SU-DHL-6 (cell line): ENCODE measurements at regions not wholly inside any gene's neighbourhood (a gene's known extent, or its start where the extent isn't known, plus 50 kb on each side); places are given as distances from the start of the nearest gene placed in this dataset.

Source experiments
- H2AFZ ChIP-seq: fragments of 200-600 bp; sonication (generic); 2 replicates; pipeline ENCODE4 v1.6.1; 2014; ENCODE audit warnings: low read depth, mild to moderate bottlenecking, moderate library complexity, mixed read lengths, antibody characterized with exemption, low read length; ENCODE audit not compliant: severe bottlenecking
- H3F3A ChIP-seq: fragments of 200-600 bp; shearing (Covaris generic); 2 replicates; pipeline ENCODE4 v1.6.0; 2016; ENCODE audit warnings: antibody characterized with exemption, mild to moderate bottlenecking; ENCODE audit not compliant: insufficient read depth
- H3K27ac ChIP-seq: fragments of 200-600 bp; sonication (generic); 2 replicates; pipeline ENCODE4 v1.5.1; 2016; ENCODE audit warnings: low read depth, mild to moderate bottlenecking, low read length, moderate library complexity, mixed read lengths
- H3K27me3 ChIP-seq: fragments of 200-600 bp; sonication (generic), shearing (Covaris generic); 2 replicates; pipeline ENCODE4 v1.6.0; 2014; ENCODE audit warnings: mild to moderate bottlenecking, low read length
- H3K36me3 ChIP-seq: fragments of 200-600 bp; sonication (generic); 2 replicates; pipeline ENCODE4 v1.6.1; 2014; ENCODE audit warnings: mild to moderate bottlenecking, low read length, mixed read lengths
- H3K4me2 ChIP-seq: fragments of 300-600, 200-600 bp; shearing (Covaris generic), sonication (generic); 2 replicates; pipeline ENCODE4 v1.6.0; 2014; ENCODE audit warnings: low read length, low read depth, mild to moderate bottlenecking; ENCODE audit not compliant: poor library complexity, severe bottlenecking
- H3K4me3 ChIP-seq: fragments of 200-600 bp; sonication (generic); 2 replicates; pipeline ENCODE4 v1.5.1; 2014; ENCODE audit warnings: antibody characterized with exemption, low read length, mild to moderate bottlenecking, mixed read lengths; ENCODE audit not compliant: insufficient read depth, poor library complexity, severe bottlenecking
- H3K79me2 ChIP-seq: fragments of 200-600 bp; sonication (generic); 2 replicates; pipeline ENCODE4 v1.6.1; 2014; ENCODE audit warnings: mild to moderate bottlenecking, low read length, moderate library complexity; ENCODE audit not compliant: insufficient read depth
- H3K9ac ChIP-seq: fragments of 200-600 bp; sonication (generic); 2 replicates; pipeline ENCODE4 v1.7.0; 2014; ENCODE audit warnings: mild to moderate bottlenecking, low read length
- H3K9me2 ChIP-seq: fragments of 200-600 bp; sonication (generic); replicated peaks from 2 replicates; pipeline ENCODE4 v1.6.1; 2014; ENCODE audit warnings: low read length; ENCODE audit not compliant: insufficient read depth
- H3K9me3 ChIP-seq: fragments of 200-600 bp; sonication (generic); 2 replicates; pipeline ENCODE4 v1.6.1; 2014; ENCODE audit warnings: low read length, mixed read lengths; ENCODE audit not compliant: insufficient read depth
- H4K20me1 ChIP-seq: fragments of 200-600 bp; sonication (generic); 2 replicates; pipeline ENCODE4 v1.6.1; 2014; ENCODE audit warnings: low read depth, mild to moderate bottlenecking, antibody characterized with exemption, low read length, moderate library complexity, mixed read lengths
- CTCF ChIP-seq: fragments of 200-600 bp; sonication (generic); IDR thresholded peaks from one replicate; pipeline ENCODE4 v1.5.1; 2017; ENCODE audit warnings: antibody characterized with exemption, mild to moderate bottlenecking, low read length, moderate library complexity; ENCODE audit not compliant: insufficient read depth, poor library complexity, severe bottlenecking
- EZH2phosphoT487 ChIP-seq: fragments of 200-600 bp; sonication (generic), shearing (Covaris generic); conservative IDR thresholded peaks from 2 replicates; pipeline ENCODE4 v1.6.1; 2018; ENCODE audit warnings: mild to moderate bottlenecking, antibody characterized with exemption, low read length, moderate library complexity, mixed read lengths

DNA sequence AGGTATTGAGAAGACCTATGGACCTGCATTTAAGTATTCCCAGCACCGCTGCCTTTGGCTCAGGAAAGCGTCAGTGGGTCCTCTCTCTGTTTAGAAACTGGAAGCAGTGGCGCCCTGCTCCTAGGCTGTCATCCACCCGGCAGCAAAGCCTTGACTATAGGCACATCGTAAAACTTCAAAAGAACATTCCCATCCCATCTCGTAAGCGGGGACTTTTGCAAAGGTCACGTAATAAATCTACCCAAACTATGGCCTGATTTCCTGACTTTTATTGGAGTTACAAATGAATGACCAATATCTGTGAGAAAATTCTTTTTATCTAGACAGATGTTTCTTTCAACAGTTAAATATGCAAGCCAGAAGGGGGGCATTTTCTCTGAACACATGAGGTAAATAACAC is 115.8 kb upstream of the TCERG1L start:
- H3K27ac ChIP-seq, result no peak overlapping the region
- H2AFZ ChIP-seq, result no peak overlapping the region
- TF ChIP-seq EZH2phosphoT487 (no peak), CTCF (no peak)
- no peaks in the 10 kb centered on the region for H3F3A ChIP-seq
- no peaks in the 10 kb centered on the region for H3K9me2 ChIP-seq
- H3K9ac ChIP-seq, result no peak overlapping the region
- no peaks in the 10 kb centered on the region for H3K27me3 ChIP-seq
- no peaks in the 10 kb centered on the region for H3K79me2 ChIP-seq
- no peak overlapping the region for H3K4me2 ChIP-seq
- H3K4me3 ChIP-seq, result no peak overlapping the region
- no peaks in the 10 kb centered on the region for H3K9me3 ChIP-seq
- H3K36me3 ChIP-seq, result no peaks in the 10 kb centered on the region
- no peaks in the 10 kb centered on the region for H4K20me1 ChIP-seq

- Histone ChIP-seq H3K79me2 (no peaks in the 10 kb centered on the region), H3K9me2 (no peaks in the 10 kb centered on the region), H3K27me3 (no peaks in the 10 kb centered on the region), H3K9me3 (no peaks in the 10 kb centered on the region), H3K36me3 (no peaks in the 10 kb centered on the region), H3F3A (no peaks in the 10 kb centered on the region), H3K4me2 (no peak overlapping the region), H3K9ac (no peak overlapping the region), H2AFZ (no peak overlapping the region), H3K4me3 (no peak overlapping the region), H4K20me1 (no peaks in the 10 kb centered on the region), H3K27ac (no peak overlapping the region)
- no peak for TF ChIP-seq EZH2phosphoT487
- TF ChIP-seq CTCF, result no peak
Measured at GRCh38 chr10:131427901-131428300, 116.4 kb upstream of the TCERG1L start.

GRCh38 chr10:131429141-131429540 is 117.6 kb upstream of the TCERG1L start:
- H3K9ac ChIP-seq, result no peak overlapping the region
- H4K20me1 ChIP-seq, result no peaks in the 10 kb centered on the region
- no peaks in the 10 kb centered on the region for H3K79me2 ChIP-seq
- H3K4me3 ChIP-seq, result no peak overlapping the region
- H3K27me3 ChIP-seq, result no peaks in the 10 kb centered on the region
- no peak overlapping the region for H2AFZ ChIP-seq
- H3K36me3 ChIP-seq, result no peaks in the 10 kb centered on the region
- no peaks in the 10 kb centered on the region for H3K9me3 ChIP-seq
- H3K4me2 ChIP-seq, result no peak overlapping the region
- no peak for TF ChIP-seq CTCF
- TF ChIP-seq EZH2phosphoT487, result no peak
- no peak overlapping the region for H3K27ac ChIP-seq
- no peaks in the 10 kb centered on the region for H3K9me2 ChIP-seq
- no peaks in the 10 kb centered on the region for H3F3A ChIP-seq

DNA sequence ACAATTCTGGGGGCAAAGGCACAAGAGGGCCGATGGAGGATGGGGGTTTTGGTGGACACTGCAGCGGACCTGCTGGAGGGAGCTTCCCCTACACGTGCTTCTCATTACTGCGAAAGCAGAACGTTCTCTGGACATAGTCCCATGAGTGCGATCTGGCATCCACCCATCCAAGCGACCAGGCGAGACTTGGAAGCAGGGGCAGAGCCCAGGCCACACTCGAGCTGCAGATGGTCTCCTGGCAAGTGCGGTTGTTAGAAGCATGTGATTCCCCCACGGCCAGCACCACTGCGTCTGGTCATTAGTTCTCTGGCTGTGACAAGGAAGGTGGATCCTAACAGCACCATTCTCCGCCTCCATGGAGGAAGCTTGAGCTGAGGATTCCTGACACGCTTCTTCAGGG is 118.4 kb upstream of the TCERG1L start:
- no peaks in the 10 kb centered on the region for H3K27me3 ChIP-seq
- no peak overlapping the region for H3K4me2 ChIP-seq
- TF ChIP-seq CTCF (no peak), EZH2phosphoT487 (no peak)
- H3K27ac ChIP-seq, result no peak overlapping the region
- no peaks in the 10 kb centered on the region for H3K9me3 ChIP-seq
- H3K4me3 ChIP-seq, result no peak overlapping the region
- no peak overlapping the region for H3K9ac ChIP-seq
- no peaks in the 10 kb centered on the region for H4K20me1 ChIP-seq
- no peak overlapping the region for H2AFZ ChIP-seq
- no peaks in the 10 kb centered on the region for H3K36me3 ChIP-seq
- no peaks in the 10 kb centered on the region for H3K9me2 ChIP-seq
- H3K79me2 ChIP-seq, result no peaks in the 10 kb centered on the region
- H3F3A ChIP-seq, result no peaks in the 10 kb centered on the region
